HG03175 (cell line): ENCODE measurements at regions not wholly inside any gene's neighbourhood (a gene's known extent, or its start where the extent isn't known, plus 50 kb on each side); places are given as distances from the start of the nearest gene placed in this dataset.
"Not testable (repeated sequence)": the region's sequence is repeated elsewhere in the genome, so short reads cannot be mapped to it uniquely, and the experiment has no call there.

Experiments used
- ATAC-seq: cut with Tn5 transposase; IDR thresholded peaks from one replicate; pipeline ENCODE4 v1.9.1; 2021; ENCODE audit warnings: mild to moderate bottlenecking, moderate library complexity; ENCODE audit not compliant: unreplicated experiment

- ATAC-seq, result not testable (repeated sequence)
Measured at GRCh38 chr3:197459571-197459970, 96.2 kb downstream of the BDH1 start.

GRCh38 chr3:197458906-197459470 is 96.8 kb downstream of the BDH1 start:
- no peak for ATAC-seq

- ATAC-seq, result no peak
Measured at GRCh38 chr3:197458179-197458707, 97.5 kb downstream of the BDH1 start.

GRCh38 chr3:197456261-197457091 is 99.3 kb downstream of the BDH1 start:
- peak; percentile 63 for ATAC-seq

GRCh38 chr3:197454841-197455240 is 100.9 kb downstream of the BDH1 start:
- not testable (repeated sequence) for ATAC-seq

GRCh38 chr3:197454014-197454413 is 101.8 kb downstream of the BDH1 start:
- ATAC-seq, result no peak

- ATAC-seq, result no peak
Measured at GRCh38 chr3:197450810-197451209, 105.0 kb downstream of the BDH1 start.

GRCh38 chr3:197450308-197450707 is 105.5 kb downstream of the BDH1 start:
- no peak for ATAC-seq

GRCh38 chr3:197449181-197449580 is 106.6 kb downstream of the BDH1 start:
- ATAC-seq, result not testable (repeated sequence)

- ATAC-seq, result not testable (repeated sequence)
Measured at GRCh38 chr3:197447781-197448180, 108.0 kb downstream of the BDH1 start.

GRCh38 chr3:197447057-197447456 is 108.7 kb downstream of the BDH1 start:
- no peak for ATAC-seq

GRCh38 chr3:197446700-197447056 is 109.1 kb downstream of the BDH1 start:
- ATAC-seq, result no peak

- ATAC-seq, result no peak
Measured at GRCh38 chr3:197445896-197446699, 109.7 kb downstream of the BDH1 start.

- ATAC-seq, result no peak
Measured at GRCh38 chr3:197444793-197445379, 110.9 kb downstream of the BDH1 start.

- ATAC-seq, result no peak
Measured at GRCh38 chr3:197443506-197443905, 112.3 kb downstream of the BDH1 start.

- ATAC-seq, result no peak
Measured at GRCh38 chr3:197440717-197441303, 115.0 kb downstream of the BDH1 start.

- ATAC-seq, result no peak
Measured at GRCh38 chr3:197438906-197439305, 116.9 kb downstream of the BDH1 start.

- ATAC-seq, result no peak
Measured at GRCh38 chr3:197435426-197435825, 120.3 kb downstream of the BDH1 start.

GRCh38 chr3:197434830-197435229 is 120.9 kb downstream of the BDH1 start:
- ATAC-seq, result no peak

- ATAC-seq, result no peak
Measured at GRCh38 chr3:197432384-197433127, 123.2 kb downstream of the BDH1 start.
